Esophagus muscularis mucosa (tissue), 4 donors: ENCODE measurements at regions not wholly inside any gene's neighbourhood (a gene's known extent, or its start where the extent isn't known, plus 50 kb on each side); places are given as distances from the start of the nearest gene placed in this dataset.

Source experiments
- DNase-seq: peaks from one replicate; pipeline ENCODE4 v3.0.0-alpha.2; 2017; ENCODE audit errors: extremely low spot score
- H3K27ac ChIP-seq, 4 donors: fragments of 200-600 bp; sonication (generic); replicated peaks in 1 of 4; 1 replicate in 3 of 4; 2 replicates in 1 of 4; pipeline ENCODE4 v1.5.1; 2016 to 2019; ENCODE audit warnings: mild to moderate bottlenecking in 1 of 4
- H3K27me3 ChIP-seq, 4 donors: fragments of 200-600 bp; sonication (generic); one replicate each; pipeline versions ENCODE4 v1.5.1 to v1.6.0; 2016 to 2019
- H3K36me3 ChIP-seq, 4 donors: fragments of 200-600 bp; sonication (generic); one replicate each; pipeline ENCODE4 v1.5.1; 2016 to 2019
- H3K4me1 ChIP-seq, 4 donors: fragments of 200-600 bp; sonication (generic); one replicate each; pipeline ENCODE4 v1.5.1; 2016 to 2019
- H3K4me3 ChIP-seq, 4 donors: fragments of 200-600 bp; sonication (generic); 1 replicate in 2 of 4; 2 replicates in 2 of 4; pipeline ENCODE4 v1.5.1; 2016 to 2019; ENCODE audit warnings: mild to moderate bottlenecking in 4 of 4, moderate library complexity in 1 of 4
- H3K9me3 ChIP-seq, 4 donors: fragments of 200-600 bp; sonication (generic); 1 replicate in 3 of 4; 2 replicates in 1 of 4; pipeline ENCODE4 v1.5.1; 2016 to 2019
- EP300 ChIP-seq: sonication (generic); formaldehyde crosslinking; IDR thresholded peaks from one replicate; pipeline ENCODE4 v1.6.1; 2017; ENCODE audit warnings: antibody characterized with exemption
- POLR2A ChIP-seq: fragments of 450-650 bp; IDR thresholded peaks from one replicate; pipeline ENCODE4 v1.6.1; 2017; ENCODE audit warnings: antibody characterized with exemption, moderate library complexity, mild to moderate bottlenecking, low read depth
- POLR2AphosphoS5 ChIP-seq, 2 donors: sonication (generic); formaldehyde crosslinking; IDR thresholded peaks; one replicate each; pipeline ENCODE4 v1.6.1; 2017; ENCODE audit warnings: antibody characterized with exemption in 2 of 2
- WGBS: methylation state at CpG from one replicate; pipeline ENCODE4 v1.1.5; 2018; 5-methylcytosine and 5-hydroxymethylcytosine counted together
- intact Hi-C: fragments of 100-400 bp; cut with DNase I; formaldehyde crosslinking; loops from one replicate; pipeline ENCODE4 v1.15.1; 2023
- TF ChIP-seq, protein P1 (sequence below), 3 experiments: fragments of 200-600 bp in 2 of 3; fragments of 450-650 bp in 1 of 3; sonication (generic) in 2 of 3; IDR thresholded peaks; one replicate each; pipeline ENCODE4 v1.5.1; 2017 to 2019; ENCODE audit warnings: antibody characterized with exemption in 3 of 3, mild to moderate bottlenecking in 2 of 3, moderate library complexity in 1 of 3

DNA sequence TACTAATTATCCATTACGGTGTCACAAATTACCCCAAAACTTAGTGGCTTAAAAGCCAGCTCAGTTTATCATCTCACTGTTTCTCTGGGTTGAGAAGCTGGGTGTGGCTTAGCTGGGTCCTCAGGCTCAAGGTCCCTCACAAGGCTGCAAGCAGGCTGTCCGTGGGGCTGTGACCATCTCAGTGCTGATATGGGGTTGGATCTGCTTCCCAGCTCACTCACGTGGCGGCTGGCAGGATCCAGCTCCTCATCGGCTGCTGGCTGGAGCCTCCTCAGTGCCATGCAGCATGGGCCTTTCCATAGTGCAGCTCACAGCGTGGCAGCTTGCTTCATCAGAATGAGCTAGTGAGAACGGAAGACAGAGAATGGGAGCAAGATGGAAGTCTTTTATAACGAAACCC lies 128.5 kb upstream of the CPEB4 start:
- intact Hi-C loops: no loop called here
- Histone ChIP-seq H3K4me3 (no peak overlapping the region), H3K27ac (no peak overlapping the region), H3K36me3 (no peaks in the 10 kb centered on the region), H3K9me3 (no peaks in the 10 kb centered on the region), H3K4me1 (peaks cover 8 to 11% (median 10%) of the 10 kb centered on the region in 4 donors), H3K27me3 (no peaks in the 10 kb centered on the region)
- WGBS: 100% methylated on average over 5 of the region's 8 CpGs
- TF ChIP-seq, protein P1, sequence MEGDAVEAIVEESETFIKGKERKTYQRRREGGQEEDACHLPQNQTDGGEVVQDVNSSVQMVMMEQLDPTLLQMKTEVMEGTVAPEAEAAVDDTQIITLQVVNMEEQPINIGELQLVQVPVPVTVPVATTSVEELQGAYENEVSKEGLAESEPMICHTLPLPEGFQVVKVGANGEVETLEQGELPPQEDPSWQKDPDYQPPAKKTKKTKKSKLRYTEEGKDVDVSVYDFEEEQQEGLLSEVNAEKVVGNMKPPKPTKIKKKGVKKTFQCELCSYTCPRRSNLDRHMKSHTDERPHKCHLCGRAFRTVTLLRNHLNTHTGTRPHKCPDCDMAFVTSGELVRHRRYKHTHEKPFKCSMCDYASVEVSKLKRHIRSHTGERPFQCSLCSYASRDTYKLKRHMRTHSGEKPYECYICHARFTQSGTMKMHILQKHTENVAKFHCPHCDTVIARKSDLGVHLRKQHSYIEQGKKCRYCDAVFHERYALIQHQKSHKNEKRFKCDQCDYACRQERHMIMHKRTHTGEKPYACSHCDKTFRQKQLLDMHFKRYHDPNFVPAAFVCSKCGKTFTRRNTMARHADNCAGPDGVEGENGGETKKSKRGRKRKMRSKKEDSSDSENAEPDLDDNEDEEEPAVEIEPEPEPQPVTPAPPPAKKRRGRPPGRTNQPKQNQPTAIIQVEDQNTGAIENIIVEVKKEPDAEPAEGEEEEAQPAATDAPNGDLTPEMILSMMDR (IDR thresholded peaks at IDR 0.05): no peak
- TF ChIP-seq EP300 (no peak), POLR2AphosphoS5 (IDR thresholded peaks at IDR 0.05) (no peak), POLR2A (no peak)
- DNase-seq: no peak

GRCh38 chr5:173760461-173761177 lies 127.5 kb upstream of the CPEB4 start:
- Histone ChIP-seq H3K9me3 (no peaks in the 10 kb centered on the region), H3K36me3 (no peaks in the 10 kb centered on the region), H3K4me3 (no peak overlapping the region), H3K27ac (no peak overlapping the region), H3K4me1 (peaks cover 10 to 16% (median 14%) of the 10 kb centered on the region in 4 donors), H3K27me3 (no peaks in the 10 kb centered on the region)
- no peak for DNase-seq
- WGBS: 95% methylated on average over 5 of the region's 5 CpGs
- TF ChIP-seq EP300 (no peak), POLR2AphosphoS5 (IDR thresholded peaks at IDR 0.05) (no peak), POLR2A (no peak)
- TF ChIP-seq, protein P1 (IDR thresholded peaks at IDR 0.05): no peak
- intact Hi-C loops: no loop called here

DNA sequence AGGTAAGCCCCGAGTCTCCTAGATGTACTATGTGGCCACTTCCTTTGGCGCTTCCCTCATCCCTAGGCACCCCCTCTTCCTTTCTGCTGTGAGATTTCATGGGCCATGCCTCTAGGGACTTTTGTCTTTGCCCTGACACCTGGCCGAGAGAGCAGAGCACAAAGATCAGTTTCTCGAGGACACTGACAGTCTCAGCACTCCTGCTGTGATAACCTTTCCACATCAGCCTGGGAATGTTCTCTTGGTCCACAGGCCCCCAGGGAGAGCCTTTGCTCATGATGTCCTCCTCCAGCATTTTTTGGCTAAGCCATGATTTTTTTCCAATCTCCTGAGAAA lies 127.0 kb upstream of the CPEB4 start:
- DNase-seq: no peak
- no peaks in the 10 kb centered on the region for H3K9me3 ChIP-seq
- H3K4me1 ChIP-seq: peaks cover 10 to 16% (median 15%) of the 10 kb centered on the region in 4 donors
- no peaks in the 10 kb centered on the region for H3K27me3 ChIP-seq
- whole genome bisulfite sequencing: 83% methylated on average over 4 of the region's 4 CpGs
- H3K36me3 ChIP-seq: no peaks in the 10 kb centered on the region
- H3K27ac ChIP-seq: no peak overlapping the region
- no peak overlapping the region for H3K4me3 ChIP-seq
- intact Hi-C loops: no loop called here
- TF ChIP-seq POLR2AphosphoS5 (IDR thresholded peaks at IDR 0.05) (no peak), POLR2A (no peak), EP300 (no peak)
- TF ChIP-seq, protein P1 (IDR thresholded peaks at IDR 0.05): no peak

- DNase-seq: no peak
- no peaks in the 10 kb centered on the region for H3K27me3 ChIP-seq
- no peak overlapping the region for H3K4me3 ChIP-seq
- H3K9me3 ChIP-seq: no peaks in the 10 kb centered on the region
- H3K27ac ChIP-seq: no peak overlapping the region
- 80% methylated on average over 5 of the region's 5 CpGs for WGBS
- H3K4me1 ChIP-seq: peaks cover 10 to 22% (median 19%) of the 10 kb centered on the region in 4 donors
- H3K36me3 ChIP-seq: no peaks in the 10 kb centered on the region
- intact Hi-C loops: no loop called here
- TF ChIP-seq, protein P1 (IDR thresholded peaks at IDR 0.05): no peak
- TF ChIP-seq POLR2AphosphoS5 (IDR thresholded peaks at IDR 0.05) (no peak), EP300 (no peak), POLR2A (no peak)
Observed at GRCh38 chr5:173762045-173762444, 126.1 kb upstream of the CPEB4 start.

DNA sequence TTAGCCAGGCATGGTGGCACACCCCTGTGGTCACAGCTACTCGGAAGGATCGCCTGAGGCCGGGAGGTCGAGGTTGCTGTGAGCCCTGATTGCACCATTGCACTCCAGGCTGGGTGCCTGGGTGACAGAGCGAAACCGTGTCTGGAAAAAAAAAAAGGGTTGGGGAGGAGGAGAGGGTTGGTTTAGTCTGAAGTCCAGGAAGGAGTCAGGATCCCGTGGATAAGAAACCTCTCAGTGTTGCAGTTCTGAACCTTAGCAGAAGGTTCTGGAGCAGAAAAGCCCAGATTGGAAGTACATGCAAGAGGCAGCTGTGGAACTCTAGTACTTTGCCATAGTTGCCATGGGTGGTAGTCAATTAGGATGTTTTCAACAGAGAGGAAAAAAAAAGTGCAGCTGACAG lies 125.2 kb upstream of the CPEB4 start:
- H3K4me1 ChIP-seq: peaks cover 17 to 30% (median 21%) of the 10 kb centered on the region in 4 donors
- no peak overlapping the region for H3K4me3 ChIP-seq
- TF ChIP-seq, protein P1 (IDR thresholded peaks at IDR 0.05): no peak
- TF ChIP-seq EP300 (no peak), POLR2A (no peak), POLR2AphosphoS5 (IDR thresholded peaks at IDR 0.05) (no peak)
- no peak overlapping the region for H3K27ac ChIP-seq
- no peak for DNase-seq
- no peaks in the 10 kb centered on the region for H3K9me3 ChIP-seq
- 93% methylated on average over 7 of the region's 7 CpGs for WGBS
- intact Hi-C loops: no loop called here
- H3K27me3 ChIP-seq: no peaks in the 10 kb centered on the region
- no peaks in the 10 kb centered on the region for H3K36me3 ChIP-seq
